Astrocyte of the cerebellum (primary cell): ENCODE measurements at regions not wholly inside any gene's neighbourhood (a gene's known extent, or its start where the extent isn't known, plus 50 kb on each side); places are given as distances from the start of the nearest gene placed in this dataset.

Source experiments
- DNase-seq: peaks from one replicate; pipeline ENCODE4 v3.0.0-alpha.2; 2011; ENCODE audit warnings: low read depth
- H3K4me3 ChIP-seq: 2 replicates; pipeline ENCODE4 v1.5.1; 2011; ENCODE audit warnings: mild to moderate bottlenecking, low read depth, low read length, moderate library complexity
- CTCF ChIP-seq: IDR thresholded peaks from 2 replicates; pipeline ENCODE4 v1.5.1; 2012; ENCODE audit warnings: low read length, low read depth, moderate library complexity, mild to moderate bottlenecking; ENCODE audit errors: missing control alignments
- in situ Hi-C: cut with HindIII; loops from 2 replicates; pipeline ENCODE4 v1.10.0; 2017; ENCODE audit warnings: low sequenced_read_pairs

GRCh38 chr14:71662291-71662790 is 269.9 kb upstream of the RGS6 start:
- TF ChIP-seq CTCF: no peak
- in situ Hi-C loops: no loop called here
- H3K4me3 ChIP-seq: no peak overlapping the region
- no peak for DNase-seq

- no peak overlapping the region for H3K4me3 ChIP-seq
- peak; percentile 63 for DNase-seq
- in situ Hi-C loops: no loop called here
- no peak for TF ChIP-seq CTCF
Observed at GRCh38 chr14:71665157-71665556, 267.1 kb upstream of the RGS6 start.

GRCh38 chr14:71665781-71666180 is 266.4 kb upstream of the RGS6 start:
- TF ChIP-seq CTCF: no peak
- in situ Hi-C loops: no loop called here
- no peak for DNase-seq
- no peak overlapping the region for H3K4me3 ChIP-seq

- in situ Hi-C loops: no loop called here
- DNase-seq: no peak
- no peak for TF ChIP-seq CTCF
Observed at GRCh38 chr14:71666571-71667145, 265.6 kb upstream of the RGS6 start.

GRCh38 chr14:71668186-71668912 is 263.9 kb upstream of the RGS6 start:
- DNase-seq: no peak
- no peak for TF ChIP-seq CTCF
- no peak overlapping the region for H3K4me3 ChIP-seq
- in situ Hi-C loops: no loop called here

More at GRCh38 chr14:71666571-71667145, 265.6 kb upstream of the RGS6 start:
- no peak overlapping the region for H3K4me3 ChIP-seq

- DNase-seq: no peak
- TF ChIP-seq CTCF: no peak
- H3K4me3 ChIP-seq: no peak overlapping the region
- in situ Hi-C loops: no loop called here
Observed at GRCh38 chr14:71672596-71672995, 259.6 kb upstream of the RGS6 start.
